NCI-H1092 treated with DMSO at 0.1 percent for 48 hours (cell line): ENCODE measurements at regions not wholly inside any gene's neighbourhood (a gene's known extent, or its start where the extent isn't known, plus 50 kb on each side); places are given as distances from the start of the nearest gene placed in this dataset.

Experiments used
- DNase-seq: peaks from one replicate; lab custom pipeline; 2025; lab: John Stamatoyannopoulos, UW

DNA sequence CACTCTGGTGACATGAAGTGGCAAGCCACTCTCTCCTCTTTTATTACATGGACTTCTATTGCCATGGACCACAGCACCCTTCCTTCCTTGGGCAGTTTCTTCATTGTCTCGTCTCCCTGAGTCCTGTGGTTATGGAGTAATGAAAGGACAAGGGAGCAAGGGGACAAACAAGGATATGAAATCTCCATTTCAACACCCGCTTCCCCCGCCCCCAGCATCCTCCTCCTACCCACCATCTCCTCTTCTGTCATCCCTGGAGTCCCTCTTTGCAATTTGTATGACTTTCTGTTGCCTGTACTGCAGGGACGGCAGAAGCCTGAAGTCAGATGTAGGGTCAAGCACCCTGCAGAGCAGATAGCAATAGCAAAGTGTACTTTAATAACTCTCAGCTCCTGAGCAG lies 300.7 kb upstream of the CLINT1 start:
- DNase-seq: no peak

DNA sequence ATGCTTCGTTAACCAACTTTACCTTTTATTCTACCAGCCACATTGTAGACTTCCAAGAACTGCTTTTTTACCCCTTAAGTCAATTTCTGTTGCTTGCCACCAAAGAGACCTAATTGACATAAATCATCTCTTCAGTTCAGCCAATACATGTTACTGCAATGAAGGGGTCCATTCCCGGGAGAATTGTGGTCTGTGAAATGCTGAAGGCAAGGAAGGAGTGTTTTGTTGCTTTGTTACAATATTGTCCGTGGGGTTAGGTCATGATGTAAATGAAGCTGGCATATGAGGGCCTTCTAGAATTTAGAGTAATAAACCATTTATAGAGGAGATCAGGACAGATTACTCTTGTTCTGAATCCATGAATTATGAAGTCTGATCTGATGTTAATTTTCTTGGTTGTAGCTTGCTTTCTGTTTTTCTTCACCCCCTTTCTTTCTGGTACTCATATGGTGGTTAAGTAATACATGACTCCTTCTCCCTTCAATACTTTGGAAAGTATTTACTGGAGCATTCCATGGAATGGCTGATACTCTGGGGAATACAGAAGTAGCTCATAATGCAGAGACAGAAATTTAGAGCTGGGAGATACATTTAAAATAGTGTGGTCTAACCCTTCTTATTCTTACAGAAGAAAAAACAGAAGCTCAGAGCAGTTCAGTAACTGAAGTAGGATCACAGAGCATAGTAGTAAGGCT lies 297.0 kb upstream of the CLINT1 start:
- no peak for DNase-seq

DNA sequence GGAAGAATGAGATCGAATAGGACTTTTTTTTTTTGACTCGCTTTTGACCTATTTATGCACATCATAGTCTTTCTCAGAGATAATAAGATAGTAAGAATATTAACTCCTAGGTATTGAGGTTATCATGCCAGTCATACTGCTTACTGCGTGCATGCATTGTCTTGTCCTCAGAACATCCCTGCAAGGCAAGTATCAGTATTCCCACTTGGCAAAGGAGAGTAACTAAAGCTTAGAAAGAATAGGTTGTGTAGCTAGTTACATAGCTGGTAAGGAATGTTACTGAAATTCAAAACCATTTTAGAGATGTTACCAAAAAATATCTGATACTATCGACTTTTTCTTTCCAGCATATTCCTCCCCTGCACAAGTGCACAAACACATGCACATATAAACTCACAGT lies 296.1 kb upstream of the CLINT1 start:
- DNase-seq: no peak

DNA sequence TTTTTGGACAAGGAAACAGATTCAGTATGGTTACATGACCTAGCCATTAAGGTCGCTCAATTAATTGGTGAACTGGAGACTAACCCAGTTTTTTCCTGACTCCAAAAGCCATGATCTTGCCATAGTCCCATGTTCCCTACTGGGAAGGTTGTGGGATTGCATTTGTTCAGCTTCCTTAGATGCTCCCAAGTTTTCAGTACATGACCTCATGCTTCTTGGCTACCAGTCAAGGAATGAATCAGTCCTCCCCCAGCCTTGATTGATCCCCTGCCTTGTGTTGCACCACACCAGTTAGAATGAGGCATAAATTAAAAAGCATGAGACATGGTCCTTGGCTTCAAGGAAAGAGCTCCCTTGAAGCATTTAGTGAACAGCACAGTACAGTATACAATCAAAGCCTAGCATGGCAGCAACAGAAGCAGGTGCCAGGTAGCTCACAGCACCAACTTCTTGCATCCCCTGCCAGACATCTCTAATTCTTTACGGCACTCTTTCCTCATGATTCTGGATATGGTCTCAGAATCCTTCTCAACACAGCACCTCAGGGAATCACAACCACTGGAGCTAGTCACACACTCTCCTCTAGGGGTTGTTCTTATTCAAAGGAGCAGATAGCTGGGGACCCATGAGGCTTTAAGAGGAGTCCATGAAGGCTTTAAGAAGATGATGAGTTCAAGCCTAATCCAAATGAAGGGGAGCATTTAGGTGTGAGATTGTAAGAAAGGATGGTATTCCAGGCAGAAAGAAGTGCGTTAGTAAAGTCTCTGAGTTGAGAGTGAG lies 295.5 kb upstream of the CLINT1 start:
- no peak for DNase-seq

DNA sequence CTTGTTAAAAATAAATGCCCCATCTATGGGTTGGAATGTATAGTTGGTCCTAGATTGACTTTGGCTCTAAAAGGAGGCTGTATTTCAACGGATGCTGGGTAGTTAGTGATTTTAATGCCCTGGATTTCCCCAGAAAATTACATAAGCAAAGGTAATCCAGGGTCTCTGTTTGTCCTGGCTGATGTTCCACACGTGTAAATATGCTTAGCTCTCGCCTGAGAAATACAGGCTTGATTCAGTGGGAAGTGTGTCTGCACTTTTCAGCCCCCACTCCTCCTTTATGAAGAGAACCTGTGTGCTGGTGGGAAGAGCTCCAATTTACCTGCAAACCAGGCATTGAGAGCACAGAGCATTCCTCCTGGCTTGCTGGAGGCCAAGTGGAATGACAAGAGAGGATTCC lies 294.6 kb upstream of the CLINT1 start:
- peak; percentile 22 for DNase-seq

DNA sequence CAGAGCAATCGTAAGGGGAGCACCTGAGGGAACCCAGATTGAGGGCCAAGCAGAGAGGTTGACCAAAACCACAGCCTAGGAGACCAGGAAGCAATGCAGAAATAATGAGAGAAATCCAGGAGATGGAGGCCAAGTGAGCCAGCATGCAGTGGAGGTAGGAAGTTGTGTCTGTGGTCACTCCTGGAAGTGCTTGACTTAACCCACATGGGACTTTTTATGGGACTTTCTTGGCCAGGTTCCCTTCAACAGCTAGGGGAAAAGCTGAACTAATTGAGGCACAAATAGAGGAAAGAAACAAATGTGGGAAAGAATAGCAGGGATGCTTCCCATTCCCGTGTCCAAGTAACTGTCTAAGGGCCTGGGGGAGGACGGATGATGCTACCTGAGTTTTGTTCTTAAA lies 293.2 kb upstream of the CLINT1 start:
- no peak for DNase-seq

DNA sequence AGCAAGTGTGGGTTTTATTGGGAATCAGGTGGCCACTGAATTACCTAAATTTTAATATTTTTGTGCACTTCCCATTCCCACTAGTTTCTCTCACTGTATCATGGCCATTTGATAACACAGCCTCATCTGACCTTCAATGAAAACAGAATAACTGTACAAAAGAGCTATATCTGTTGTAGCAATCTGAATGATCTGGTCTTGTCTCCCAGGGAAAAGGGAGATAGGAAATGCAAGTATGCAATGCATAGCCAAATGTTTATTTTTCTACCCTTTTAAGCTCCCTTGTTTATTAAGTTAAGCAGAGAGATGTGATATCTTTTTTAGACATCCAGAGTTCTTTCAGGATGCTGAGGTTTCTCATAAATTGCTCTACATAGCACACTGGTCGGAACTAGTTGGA lies 288.3 kb upstream of the CLINT1 start:
- DNase-seq: no peak

DNA sequence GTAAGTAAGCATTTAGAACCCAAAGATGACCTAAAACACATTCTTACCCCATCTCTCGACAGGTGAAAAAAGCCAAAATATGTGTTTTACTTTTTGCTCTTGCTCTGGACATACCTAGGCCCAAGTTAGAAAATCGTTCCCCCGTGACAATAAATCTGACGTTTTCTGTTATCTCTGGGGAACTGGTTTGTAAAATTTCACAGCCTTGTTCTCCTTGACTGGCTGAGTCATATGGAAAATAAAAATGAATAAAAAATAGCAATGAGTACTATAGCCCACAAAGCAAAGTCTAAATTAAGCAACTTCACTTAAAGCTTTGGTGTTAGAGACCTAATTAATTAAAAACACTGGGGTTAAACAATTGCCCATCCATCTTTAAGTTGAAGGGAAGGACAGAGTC lies 286.9 kb upstream of the CLINT1 start:
- no peak for DNase-seq

DNA sequence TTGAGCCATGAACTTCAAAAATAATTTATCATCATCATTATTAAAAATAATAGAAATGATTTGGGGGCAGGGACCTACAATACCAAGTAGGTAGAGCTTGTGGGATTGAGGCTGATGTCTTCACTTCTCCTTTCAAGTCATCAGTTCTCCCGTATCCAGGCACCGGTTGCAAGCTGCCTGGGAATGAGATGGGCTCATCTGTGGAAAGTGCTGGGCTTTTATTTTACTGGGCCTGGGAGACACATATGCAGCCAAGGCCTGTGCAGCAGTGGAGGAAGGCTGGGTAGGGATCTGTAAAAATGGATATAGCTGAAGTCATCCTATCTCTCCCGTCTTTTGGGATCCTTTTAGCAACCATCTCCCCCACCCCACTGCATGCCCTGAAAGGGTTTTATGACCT lies 284.1 kb upstream of the CLINT1 start:
- no peak for DNase-seq

DNA sequence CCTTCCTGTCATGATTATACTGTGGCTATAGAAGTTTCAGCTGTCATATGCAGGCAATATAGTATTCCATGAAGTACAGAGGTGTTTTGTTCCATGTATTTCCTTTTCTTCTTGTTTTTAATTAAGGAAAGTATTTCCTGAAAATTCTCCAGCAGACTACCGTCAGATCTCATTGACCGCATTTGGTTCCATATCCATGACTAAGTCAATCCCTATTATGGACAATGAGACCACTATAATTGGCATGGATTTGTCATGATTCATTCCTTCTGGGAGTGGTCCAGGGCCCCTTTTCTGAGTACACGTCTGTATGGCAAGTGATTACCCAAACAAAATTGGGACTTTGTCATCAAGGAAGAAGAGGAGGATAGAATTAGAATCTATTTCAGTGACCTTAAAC lies 283.2 kb upstream of the CLINT1 start:
- DNase-seq: no peak

DNA sequence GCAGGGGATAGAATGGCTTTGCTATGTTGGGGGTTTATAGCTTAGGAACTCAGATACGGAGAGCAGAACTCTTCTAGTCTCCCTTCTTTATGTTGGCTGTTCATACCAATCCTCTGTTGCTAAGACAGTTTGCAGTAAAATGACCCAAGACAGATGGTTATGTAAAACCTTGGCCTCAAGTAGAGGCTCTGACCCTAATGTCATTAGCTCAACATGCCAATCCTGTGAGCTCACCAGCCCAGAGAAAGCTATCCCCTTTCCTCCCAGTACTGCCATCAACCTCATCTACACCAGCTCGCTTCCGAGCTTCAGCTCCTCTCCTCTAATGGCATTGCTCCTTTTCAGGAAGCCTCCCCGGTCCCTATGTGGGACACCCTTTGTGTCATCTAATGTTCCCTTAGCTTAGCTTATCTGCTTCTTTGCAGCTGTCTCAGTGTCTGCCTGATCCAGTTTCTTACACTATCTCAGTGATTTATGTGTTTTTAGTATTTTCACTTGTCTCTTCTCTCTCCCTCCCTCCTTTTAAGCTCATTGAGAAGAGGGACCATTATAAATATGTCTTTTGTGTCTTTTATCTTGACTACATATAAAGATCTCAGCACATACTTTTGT lies 281.3 kb upstream of the CLINT1 start:
- no peak for DNase-seq

DNA sequence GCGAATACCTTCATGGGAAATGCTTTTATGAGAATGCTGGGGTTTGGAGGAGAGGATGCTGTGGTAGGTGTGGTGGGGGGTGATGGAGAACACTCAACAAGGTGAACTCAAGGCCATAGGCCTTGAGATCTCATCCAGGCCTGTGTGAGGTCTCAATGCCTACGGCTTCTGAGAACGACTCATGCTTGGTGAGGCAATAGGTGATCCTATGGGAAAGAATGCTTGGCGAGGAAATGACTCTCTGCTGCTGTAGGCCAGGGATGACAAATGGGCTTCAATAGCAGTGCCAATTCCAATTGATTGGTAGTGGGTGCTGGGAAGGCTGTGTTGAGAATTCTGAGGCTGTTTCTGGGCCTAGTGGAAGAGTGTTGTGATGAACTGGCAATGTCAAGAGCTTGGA lies 280.2 kb upstream of the CLINT1 start:
- DNase-seq: no peak

DNA sequence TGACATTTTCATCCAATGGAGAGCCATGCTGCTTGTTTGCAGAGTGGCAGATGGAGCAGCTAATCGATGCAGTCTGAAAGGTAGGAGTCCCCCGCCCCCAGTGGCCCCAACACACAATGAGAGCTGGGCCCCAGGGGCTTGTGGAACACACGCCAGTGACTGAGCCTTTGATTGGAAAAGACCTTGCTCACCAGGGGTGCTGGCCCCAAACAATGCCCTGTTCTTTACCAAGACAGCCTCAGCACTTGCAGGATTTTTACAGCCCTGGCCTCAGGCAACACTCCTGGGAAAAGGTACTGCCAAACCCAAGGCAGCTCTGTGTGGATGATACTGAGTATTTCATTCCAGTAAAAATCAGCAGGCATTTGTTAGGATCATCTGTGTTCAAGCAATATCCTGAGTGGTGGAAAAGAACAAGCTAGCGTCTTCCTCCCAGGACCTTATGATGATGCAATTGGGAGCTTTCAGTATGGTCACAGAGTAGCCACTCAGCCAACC lies 276.8 kb upstream of the CLINT1 start:
- peak; percentile 91 for DNase-seq

DNA sequence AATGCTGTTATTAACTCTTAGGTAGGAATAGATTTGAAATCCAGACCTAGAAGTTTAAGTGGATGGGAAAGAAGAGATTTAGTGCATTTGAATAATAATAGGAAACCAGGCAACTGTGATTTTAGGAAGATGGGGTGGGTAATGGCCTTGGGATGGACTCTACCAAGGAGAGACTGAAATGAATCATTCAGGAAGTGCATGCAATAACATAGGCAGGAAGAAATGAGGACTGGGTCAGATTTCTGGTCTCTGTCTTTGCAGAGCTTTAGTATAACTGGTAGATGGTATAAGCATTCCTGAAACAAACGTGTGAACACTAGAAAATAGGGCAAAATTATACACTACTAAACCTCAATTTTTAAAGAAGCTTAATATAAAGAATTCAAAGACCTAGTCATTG lies 274.4 kb upstream of the CLINT1 start:
- no peak for DNase-seq

DNA sequence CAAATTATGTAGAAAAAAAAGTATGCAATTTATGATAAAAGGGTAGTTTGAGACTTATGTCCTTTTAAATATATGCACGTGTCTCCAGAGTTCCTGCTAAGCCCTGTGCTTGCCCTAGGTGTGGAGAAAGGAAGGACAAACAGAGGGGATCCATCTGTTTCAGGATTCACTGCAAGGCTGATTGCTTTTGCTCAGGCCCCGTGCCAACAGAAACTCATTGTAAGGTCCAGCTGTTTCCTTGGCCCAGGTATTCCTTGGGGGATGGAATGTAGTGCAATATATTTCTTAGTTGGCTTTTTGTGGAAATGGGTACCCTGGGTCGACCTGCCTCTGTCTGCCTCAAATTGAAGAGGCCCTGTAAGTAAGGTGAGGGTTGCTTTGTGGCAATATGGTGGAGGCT lies 268.6 kb upstream of the CLINT1 start:
- peak; percentile 55 for DNase-seq

DNA sequence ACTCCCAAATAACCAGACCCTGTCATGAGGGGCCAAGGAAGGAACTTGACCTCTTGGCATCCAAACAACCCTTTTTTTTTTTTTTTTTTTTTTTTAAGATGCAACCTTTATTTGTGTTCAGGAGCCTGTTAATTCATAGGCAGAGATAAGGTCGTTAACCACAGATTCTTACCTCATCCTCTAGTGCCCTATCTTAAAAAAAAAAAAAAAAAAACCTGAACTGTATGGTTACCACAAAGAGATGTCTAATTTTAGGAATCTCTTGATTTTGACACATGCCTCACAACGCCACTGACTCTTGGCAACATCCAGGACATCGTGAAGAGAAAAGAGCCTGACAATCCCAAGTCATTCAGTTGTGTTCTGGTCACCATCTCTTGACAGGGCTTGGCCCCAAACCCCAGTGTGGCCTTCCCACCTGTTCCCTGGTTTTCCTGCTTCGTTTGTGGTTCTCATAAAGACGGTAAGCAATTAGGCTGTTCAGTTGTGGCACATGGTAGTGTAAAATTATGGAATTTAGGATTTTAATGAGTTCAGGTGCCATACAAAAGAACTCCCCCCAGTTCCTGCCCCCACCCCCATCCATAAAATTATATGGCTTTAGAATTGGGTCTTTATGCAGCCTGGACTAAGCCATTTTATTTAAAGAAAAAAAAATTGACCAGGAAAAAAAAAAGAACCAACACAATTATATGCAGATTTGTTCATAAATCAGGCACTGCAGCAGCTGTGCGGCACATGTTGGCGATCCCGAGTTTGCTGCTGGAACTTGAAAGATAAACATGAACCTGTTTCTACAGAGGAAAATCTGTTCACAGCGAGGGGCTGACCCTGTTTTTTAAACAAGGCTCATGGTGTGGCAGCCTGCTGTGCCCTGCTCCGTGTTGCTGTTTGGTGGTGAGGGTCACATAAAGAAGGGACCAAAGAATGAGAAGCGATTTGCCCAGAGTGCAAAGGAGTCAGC lies 267.8 kb upstream of the CLINT1 start:
- DNase-seq: peak; percentile 38

DNA sequence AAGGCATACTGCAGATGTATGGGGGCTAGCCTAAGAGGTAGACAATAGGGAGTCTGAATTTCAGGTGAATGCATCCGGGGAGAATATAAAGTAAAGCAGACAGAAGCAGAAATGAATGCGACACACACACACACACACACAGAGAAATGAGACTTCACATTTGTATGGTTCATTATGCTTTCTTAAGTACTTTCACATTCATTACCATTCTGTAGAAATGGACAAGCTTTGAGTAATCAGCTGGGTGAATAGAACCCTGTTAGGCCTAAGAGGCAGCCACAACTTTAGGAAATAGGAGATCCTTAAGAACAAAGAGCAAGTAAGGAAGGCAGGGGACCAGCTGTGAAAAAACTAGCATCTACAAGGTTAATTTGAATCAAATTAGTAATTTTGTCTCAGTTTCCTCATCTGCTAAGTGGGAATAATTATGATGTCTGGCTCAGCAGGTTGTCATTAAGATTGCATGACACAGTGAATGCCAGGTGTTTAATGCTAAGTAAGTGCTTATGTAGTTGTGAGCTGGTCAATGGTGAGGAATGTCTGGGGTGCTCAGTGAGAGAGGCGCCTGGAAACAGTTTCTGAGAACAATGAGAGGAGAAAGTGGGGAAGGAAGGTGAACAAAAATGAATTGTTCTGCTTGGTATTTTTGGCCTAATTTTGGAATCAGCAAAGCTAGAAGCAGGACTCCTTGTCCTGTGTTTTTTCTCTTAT lies 265.8 kb upstream of the CLINT1 start:
- DNase-seq: no peak

DNA sequence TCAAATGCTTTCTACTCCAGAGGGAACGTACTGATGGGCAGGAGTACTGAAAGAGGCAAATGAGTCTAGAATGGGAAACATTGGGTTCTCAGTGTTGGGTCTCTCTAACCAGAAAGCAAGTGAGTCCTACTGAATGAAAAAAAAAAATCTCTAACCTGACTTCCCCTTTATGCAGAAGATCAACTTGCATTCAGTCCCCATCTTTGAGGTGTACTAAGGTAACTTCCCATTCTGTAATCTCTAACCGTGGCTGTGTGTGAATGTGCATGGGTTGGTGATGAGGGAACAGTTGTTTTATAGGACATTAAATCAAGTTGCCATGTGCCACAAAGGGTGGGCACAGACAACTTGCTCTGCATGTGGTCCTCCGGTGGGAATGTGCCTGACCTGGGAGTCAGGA lies 264.6 kb upstream of the CLINT1 start:
- DNase-seq: no peak

DNA sequence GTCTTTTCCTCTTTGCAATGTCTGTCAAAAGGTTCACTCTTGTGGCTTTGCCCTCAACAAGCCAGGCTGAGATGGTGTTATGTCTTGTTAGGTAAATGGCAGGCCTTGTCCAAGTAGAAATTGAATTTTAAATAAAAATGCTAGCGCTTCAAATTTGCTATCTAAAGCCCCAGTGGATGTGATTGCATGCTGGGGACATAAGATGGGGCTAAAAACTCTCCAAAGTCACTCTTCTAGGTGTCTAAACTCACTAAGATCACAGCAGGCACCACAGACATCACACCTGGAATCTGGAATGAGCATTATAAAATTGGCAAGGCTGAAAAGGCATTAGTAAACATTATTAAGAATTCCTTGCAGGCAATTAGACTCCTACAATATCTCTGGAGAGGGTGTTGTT lies 262.7 kb upstream of the CLINT1 start:
- DNase-seq: peak; percentile 41

DNA sequence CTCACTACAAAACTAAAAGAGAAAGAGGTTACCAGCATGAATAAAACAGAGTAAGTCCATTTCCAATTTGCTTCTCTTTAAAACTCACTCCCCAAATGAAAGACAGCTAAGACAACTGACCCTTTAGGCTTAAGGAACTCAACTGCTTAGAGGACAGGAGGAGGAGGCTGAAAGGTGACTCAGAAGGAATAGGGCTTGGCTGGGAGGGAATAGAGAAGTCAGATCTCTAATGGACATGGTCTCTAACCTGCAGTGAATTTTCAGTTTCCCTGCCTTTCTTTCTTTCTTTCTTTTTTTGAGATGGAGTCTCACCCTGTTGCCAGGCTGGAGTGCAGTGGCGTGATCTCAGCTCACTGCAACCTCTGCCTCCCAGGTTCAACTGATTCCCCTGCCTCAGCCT lies 261.8 kb upstream of the CLINT1 start:
- no peak for DNase-seq

DNA sequence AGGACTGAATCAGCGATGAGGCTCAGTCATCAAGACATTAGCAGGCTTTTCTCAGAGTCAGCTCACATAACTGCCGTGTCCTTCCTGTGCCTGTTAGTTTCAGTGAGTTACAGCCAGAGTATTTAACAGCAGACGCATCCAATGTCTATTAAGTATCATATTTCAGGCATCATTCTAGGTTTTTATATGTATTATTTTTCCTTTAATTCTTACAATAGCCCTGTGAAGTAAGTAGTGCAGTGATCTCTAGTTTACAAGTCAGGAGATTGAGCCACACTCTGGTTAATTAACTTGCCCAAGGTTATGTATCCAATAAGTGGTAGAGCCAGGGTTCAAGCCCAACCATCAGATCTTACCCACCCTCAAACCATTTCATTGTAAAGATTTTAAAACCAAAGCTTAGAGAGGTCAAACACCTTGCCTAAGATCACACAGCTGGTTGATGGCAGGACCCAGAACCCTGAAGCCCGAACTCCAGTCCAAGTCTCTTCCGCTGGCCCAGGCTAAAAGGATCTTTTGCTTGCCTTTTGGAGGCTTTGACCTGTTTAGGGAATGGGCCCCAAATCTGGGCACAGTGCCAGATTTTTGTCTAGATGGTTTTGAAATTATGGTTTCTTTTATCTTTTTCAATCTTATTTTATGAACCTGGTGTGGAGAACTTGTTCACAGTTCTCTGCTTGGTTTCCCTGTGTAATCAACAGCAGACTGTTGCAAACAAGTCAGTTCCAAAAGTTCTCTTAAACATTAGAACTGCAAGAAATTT lies 261.2 kb upstream of the CLINT1 start:
- DNase-seq: no peak
